ENCODE measurements at regions not wholly inside any gene's neighbourhood (a gene's known extent, or its start where the extent isn't known, plus 50 kb on each side); places are given as distances from the start of the nearest gene placed in this dataset.

DNA sequence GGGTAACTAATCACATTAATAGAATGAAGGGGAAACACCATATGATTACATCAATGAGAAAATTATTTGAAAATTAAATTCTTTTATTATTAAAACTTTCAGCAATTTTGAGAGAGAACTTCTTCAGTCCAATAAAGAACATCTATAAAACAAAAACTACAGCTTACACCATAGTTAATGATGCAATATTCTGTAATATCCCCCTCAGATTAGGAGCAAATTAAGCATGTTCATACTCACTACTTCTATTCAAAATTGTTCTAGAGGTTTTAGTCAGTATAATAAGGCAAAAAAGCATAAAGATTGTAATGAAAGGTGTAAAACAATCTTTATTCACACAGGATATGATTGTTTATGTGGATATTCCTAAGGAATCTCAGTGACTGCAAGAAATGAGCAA is 465.4 kb downstream of the CD109 start (continued):
- TF ChIP-seq CEBPG (CRISPR knock-in tag; IDR thresholded peaks at IDR 0.05), result no peak
- peak; percentile 39 to 52; a peak in 2 of 4 replicates for TF ChIP-seq CEBPG (tag; conservative IDR thresholded peaks at IDR 0.05 in 1 of 2, IDR thresholded peaks at IDR 0.05 in 1 of 2)
- no peak for TF ChIP-seq ZNF274 (IDR thresholded peaks at IDR 0.05; ENCODE audit: borderline replicate concordance, low read depth, low read length)
- TF ChIP-seq NEUROD1 (IDR thresholded peaks at IDR 0.05; ENCODE audit: borderline replicate concordance, low read depth, low read length, partially characterized antibody), result no peak
- no peak for TF ChIP-seq ZBTB49 (CRISPR knock-in tag; IDR thresholded peaks at IDR 0.05; ENCODE audit: borderline replicate concordance)
- no peak for TF ChIP-seq ZSCAN29 (IDR thresholded peaks at IDR 0.05)

GRCh38 chr6:74152096-74152675 is 456.2 kb downstream of the CD109 start:
- POLR2A ChIA-PET, result no interaction called here
- no peak for DNase-seq (ENCODE audit: extremely low read depth in 1 of 4, low spot score in 3 of 4)
- Histone ChIP-seq H3K9ac (ENCODE audit: insufficient read depth in 1 of 2, low read depth in 2 of 2, low read length in 2 of 2) (no peak overlapping the region), H3K27ac (ENCODE audit: extremely low read depth, low read depth, low read length) (no peak overlapping the region), H3K4me3 (no peak overlapping the region), H4K20me1 (replicated peaks; ENCODE audit: control insufficient read depth, insufficient read depth, low read length) (no peaks in the 10 kb centered on the region), H3K36me3 (ENCODE audit: control insufficient read depth, insufficient read depth, low read length) (no peaks in the 10 kb centered on the region), H3K27me3 (ENCODE audit: control insufficient read depth in 2 of 2, insufficient read depth in 2 of 2, low read length in 2 of 2) (no peaks in the 10 kb centered on the region), H3K9me1 (ENCODE audit: control insufficient read depth, insufficient read depth, low read length) (no peaks in the 10 kb centered on the region), H3K4me1 (replicated peaks in 1 of 2; ENCODE audit: control insufficient read depth in 2 of 2, insufficient read depth in 2 of 2, low read length in 2 of 2) (no peaks in the 10 kb centered on the region), H3K9me3 (replicated peaks; ENCODE audit: control insufficient read depth, insufficient read depth, low read depth, low read length) (peaks cover 2% of the 10 kb centered on the region; the same call in 1 of the 2 replicates), H2AFZ (ENCODE audit: low read depth, low read length) (no peak overlapping the region), H3K4me2 (ENCODE audit: insufficient read depth, low read length) (no peak overlapping the region), H3K79me2 (ENCODE audit: control insufficient read depth, insufficient read depth, low read length) (no peaks in the 10 kb centered on the region)
- CTCF ChIA-PET (ENCODE audit: low intra/inter-chr PET ratio), result no interaction called here
- BruUV-seq (replicated peaks), result no TSS peak
- 0% methylated on average over 3 of the region's 3 CpGs for WGBS (ENCODE audit: insufficient coverage, low coverage, missing lambda C conversion rate)
- intact Hi-C loops (cut with micrococcal nuclease) (no loop called here), in situ Hi-C loops (cut with MboI) (no loop called here)
- no peak for FAIRE-seq
- no peak for ATAC-seq
- no peak for TF ChIP-seq ZNF696 (CRISPR knock-in tag; conservative IDR thresholded peaks at IDR 0.05)
- no peak for TF ChIP-seq OTX1 (CRISPR knock-in tag; IDR thresholded peaks at IDR 0.05)
- TF ChIP-seq, protein P1, sequence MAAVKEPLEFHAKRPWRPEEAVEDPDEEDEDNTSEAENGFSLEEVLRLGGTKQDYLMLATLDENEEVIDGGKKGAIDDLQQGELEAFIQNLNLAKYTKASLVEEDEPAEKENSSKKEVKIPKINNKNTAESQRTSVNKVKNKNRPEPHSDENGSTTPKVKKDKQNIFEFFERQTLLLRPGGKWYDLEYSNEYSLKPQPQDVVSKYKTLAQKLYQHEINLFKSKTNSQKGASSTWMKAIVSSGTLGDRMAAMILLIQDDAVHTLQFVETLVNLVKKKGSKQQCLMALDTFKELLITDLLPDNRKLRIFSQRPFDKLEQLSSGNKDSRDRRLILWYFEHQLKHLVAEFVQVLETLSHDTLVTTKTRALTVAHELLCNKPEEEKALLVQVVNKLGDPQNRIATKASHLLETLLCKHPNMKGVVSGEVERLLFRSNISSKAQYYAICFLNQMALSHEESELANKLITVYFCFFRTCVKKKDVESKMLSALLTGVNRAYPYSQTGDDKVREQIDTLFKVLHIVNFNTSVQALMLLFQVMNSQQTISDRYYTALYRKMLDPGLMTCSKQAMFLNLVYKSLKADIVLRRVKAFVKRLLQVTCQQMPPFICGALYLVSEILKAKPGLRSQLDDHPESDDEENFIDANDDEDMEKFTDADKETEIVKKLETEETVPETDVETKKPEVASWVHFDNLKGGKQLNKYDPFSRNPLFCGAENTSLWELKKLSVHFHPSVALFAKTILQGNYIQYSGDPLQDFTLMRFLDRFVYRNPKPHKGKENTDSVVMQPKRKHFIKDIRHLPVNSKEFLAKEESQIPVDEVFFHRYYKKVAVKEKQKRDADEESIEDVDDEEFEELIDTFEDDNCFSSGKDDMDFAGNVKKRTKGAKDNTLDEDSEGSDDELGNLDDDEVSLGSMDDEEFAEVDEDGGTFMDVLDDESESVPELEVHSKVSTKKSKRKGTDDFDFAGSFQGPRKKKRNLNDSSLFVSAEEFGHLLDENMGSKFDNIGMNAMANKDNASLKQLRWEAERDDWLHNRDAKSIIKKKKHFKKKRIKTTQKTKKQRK (IDR thresholded peaks at IDR 0.05; ENCODE audit: borderline replicate concordance, low read depth, low read length), result no peak
- TF ChIP-seq, protein P2, sequence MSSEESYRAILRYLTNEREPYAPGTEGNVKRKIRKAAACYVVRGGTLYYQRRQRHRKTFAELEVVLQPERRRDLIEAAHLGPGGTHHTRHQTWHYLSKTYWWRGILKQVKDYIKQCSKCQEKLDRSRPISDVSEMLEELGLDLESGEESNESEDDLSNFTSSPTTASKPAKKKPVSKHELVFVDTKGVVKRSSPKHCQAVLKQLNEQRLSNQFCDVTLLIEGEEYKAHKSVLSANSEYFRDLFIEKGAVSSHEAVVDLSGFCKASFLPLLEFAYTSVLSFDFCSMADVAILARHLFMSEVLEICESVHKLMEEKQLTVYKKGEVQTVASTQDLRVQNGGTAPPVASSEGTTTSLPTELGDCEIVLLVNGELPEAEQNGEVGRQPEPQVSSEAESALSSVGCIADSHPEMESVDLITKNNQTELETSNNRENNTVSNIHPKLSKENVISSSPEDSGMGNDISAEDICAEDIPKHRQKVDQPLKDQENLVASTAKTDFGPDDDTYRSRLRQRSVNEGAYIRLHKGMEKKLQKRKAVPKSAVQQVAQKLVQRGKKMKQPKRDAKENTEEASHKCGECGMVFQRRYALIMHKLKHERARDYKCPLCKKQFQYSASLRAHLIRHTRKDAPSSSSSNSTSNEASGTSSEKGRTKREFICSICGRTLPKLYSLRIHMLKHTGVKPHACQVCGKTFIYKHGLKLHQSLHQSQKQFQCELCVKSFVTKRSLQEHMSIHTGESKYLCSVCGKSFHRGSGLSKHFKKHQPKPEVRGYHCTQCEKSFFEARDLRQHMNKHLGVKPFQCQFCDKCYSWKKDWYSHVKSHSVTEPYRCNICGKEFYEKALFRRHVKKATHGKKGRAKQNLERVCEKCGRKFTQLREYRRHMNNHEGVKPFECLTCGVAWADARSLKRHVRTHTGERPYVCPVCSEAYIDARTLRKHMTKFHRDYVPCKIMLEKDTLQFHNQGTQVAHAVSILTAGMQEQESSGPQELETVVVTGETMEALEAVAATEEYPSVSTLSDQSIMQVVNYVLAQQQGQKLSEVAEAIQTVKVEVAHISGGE (CRISPR knock-in tag; IDR thresholded peaks at IDR 0.05), result no peak
- no peak for TF ChIP-seq HDAC3 (IDR thresholded peaks at IDR 0.05; ENCODE audit: borderline replicate concordance, partially characterized antibody)

All from K562 (cell line).